ENCODE measurements at regions not wholly inside any gene's neighbourhood (a gene's known extent, or its start where the extent isn't known, plus 50 kb on each side); places are given as distances from the start of the nearest gene placed in this dataset.
A peak's percentile ranks its signal among the peaks of the same experiment; 100 is the strongest.

DNA sequence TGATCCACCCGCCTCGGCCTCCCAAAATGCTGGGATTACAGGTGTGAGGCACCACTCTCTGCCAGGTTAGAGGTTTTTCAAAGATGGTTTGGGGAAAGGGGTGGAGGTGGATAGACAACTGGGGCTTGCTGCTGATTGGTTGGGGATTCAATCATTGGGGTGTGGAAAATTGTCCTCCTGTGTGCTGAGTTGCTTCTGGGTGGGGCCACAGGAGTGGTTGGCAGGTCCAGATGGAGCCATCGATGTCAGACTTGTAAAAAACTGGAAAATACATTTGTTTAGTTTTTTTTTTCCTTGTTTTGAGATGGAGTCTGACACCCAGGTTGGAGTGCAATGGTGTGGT, 61.9 kb upstream of the CLINT1 start:
- DNase-seq: no peak

DNA sequence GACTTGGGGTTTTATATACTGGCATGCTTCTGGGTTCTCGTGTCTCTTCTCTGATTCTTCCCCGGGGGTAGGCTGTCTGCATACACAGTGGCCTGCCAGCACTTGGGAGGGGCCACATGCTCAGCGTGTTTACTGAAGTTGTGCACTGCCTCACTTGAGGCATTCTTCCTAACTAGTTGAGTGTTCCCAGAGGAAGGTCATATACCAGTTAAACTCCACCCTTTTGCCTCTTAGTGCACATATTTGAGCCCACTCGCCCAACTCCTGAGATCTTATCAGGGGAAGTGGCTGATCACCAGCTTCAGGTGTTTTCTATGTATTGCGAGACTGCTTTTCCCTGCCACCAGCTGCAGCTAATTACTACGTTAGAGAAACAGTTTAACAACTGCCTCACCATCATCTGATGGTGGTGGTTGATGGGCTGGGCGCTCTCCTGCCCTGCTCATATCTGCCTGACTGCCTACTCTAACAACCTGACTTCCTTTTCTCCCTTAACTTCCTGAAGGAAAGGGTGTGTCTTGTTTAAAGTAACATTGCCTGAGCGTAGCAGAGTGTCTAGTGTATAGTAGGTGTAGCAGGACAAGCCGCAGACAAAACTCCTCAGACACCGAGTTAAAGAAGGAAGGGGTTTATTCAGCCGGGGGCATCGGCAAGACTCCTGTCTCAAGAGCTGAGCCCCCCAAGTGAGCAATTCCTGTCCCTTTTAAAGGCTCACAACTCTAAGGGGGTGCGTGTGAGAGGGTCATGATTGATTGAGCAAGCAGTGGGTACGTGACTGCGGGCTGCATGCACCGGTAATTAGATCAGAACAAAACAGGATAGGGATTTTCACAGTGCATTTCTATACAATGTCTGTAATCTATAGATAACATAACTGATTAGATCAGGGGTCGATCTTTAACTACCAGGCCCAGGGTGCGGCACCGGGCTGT, 60.1 kb upstream of the CLINT1 start:
- DNase-seq: no peak

DNA sequence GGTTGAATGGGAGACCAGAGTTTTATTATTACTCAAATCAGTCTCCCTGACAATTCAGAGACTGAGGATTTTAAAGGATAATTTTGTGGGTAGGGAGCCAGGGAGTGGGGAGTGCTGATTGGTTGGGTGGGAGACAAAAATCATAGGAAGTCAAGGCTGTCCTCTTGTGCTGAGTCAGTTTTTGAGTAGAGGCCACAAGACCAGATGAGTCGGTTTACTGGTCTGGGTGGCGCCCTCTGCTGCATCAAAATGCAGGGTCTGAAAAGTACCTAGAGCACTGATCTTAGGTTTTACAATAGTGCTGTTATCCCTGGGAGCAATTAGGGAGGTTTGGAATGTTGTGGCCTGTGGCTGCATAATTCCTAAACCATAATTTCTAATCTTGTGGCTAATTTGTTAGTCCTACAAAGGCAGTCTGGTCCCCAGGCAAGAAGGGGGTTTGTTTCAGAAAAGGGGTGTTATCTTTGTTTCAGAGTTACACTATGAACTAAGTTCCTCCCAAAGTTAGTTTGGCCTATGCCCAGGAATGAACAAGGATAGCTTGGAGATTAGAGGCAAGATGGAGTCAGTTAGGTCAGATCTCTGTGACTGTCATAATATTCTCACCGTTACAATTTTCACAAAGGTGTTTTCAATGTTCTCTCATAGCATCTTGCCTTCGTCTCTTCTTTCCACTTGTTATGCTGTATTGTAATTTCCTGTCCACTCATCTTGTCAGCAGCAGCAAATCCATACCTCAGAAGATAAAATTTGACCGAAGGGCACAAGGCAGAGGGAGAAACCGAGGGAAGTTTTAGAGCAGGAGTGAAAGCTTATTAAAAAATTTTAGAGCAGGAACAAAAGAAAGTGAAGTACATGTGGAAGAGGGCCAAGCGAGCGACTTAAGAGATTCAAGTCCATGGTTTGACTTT, 59.2 kb upstream of the CLINT1 start:
- DNase-seq: peak; percentile 37

DNA sequence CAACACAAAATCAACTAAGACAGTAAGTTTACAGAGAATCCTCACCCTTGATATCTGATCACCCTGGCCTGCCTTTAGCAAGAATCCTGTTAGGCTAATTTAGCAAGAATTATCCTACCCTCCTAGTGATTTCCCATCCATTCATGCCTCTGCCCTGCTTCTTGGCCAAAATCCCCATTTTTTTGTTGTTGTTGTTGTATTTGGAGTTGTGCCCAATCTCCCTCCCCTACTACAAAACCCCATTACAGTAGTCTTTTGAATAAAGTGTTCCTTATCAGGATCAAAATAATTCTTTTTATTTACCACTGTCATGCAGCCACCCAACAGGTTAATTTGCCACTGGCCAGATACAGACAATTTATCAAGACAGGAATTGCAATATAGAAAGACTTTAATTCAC, 58.5 kb upstream of the CLINT1 start:
- DNase-seq: no peak

DNA sequence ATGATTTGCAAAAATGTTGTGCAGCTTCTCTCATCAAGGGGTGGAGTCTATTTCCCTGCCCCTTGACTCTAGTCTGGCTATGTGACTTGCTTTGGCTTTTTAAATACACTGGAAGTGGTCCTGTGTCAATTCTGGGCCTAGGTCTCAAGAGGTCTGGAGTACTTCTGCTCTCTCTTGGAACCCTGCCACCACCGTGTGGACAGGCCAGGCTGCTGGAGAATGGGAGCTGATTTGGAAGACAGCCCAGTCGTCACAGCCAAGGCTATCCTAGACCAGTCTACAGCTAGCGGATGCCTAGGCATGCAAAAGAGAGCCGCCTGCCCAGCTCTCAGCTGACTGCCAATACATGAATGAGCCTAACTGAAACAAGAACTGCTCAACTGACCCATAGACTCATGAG, 56.7 kb upstream of the CLINT1 start:
- DNase-seq: no peak

DNA sequence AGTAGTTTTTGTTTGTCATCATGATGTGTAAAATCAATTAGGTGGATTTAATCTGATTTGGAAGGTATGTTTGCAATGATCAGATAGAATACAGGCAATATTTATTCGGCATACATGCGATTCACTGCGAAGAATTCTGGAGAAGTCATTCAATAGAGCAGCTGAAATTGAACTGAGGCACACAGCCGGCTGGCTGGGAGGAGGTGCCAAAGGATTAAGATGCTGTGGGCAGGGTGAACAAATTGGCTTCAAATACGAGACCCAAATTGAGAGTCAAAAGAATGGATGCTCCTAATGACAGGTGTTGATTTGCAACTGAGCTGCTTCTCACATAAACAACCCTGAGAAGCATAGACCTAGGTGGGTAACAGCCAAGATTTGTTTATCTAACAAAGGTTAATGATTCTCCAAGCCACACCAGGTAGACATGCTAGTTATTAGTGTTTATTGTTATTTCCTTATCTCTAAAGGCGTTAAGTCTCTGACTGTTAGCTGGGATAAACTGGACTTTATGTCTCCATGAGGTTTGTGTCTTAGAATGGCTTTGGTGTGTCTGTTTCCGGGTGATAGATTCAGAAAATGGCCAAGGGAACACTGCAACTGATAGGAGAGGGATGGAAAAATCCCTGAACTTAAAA, 55.3 kb upstream of the CLINT1 start:
- no peak for DNase-seq

DNA sequence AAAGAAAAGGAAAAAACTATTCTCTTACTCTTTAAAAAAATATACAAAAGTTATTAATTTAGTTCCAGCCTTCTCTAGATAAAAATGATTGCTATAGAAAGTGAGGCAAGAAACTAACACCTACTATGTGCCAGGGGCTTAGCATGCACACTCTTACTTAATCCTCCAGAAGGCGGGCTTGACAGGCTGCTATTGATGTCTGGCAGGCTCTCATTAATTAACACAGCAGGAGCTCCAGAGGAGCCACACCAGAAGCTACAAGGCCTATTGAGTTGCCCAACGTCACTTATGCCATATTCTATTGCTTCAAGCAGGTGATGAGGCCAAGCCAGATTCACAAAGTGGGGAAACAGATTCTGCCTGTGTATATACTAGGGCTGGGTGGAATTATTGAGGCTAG, 54.6 kb upstream of the CLINT1 start:
- DNase-seq: no peak

DNA sequence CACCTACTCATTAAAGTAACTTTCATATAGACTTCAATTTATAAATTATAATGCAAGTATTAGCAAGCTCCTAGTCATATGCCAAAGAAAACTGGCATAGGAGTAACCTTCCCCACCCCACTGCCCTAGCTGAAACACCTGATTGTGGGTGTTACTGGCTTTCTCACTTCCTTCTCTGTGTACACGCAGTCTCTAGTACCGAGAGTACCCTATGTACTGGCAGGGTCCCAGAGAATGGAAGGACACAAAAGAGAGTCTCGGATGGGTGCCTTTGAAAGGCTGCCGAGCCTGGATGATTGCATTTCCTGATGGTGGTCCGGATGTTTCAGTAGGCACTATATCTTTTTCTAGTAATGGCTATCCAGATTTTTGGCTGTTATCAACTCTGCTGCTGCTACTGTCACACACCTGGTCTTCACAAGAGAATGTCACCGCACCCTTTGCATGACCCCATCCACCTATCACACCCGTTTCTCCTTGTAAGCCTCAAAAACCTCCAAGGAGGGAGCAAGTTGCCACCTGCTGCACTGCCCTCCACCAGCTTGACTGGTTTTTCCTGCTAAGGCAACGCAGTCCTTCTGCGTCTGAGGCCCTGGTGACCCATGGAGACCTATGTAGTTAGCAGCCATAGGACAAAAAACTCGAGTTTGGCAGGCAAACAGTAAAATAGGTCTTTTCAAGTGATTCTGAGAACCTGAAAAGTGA, 53.8 kb upstream of the CLINT1 start:
- no peak for DNase-seq

DNA sequence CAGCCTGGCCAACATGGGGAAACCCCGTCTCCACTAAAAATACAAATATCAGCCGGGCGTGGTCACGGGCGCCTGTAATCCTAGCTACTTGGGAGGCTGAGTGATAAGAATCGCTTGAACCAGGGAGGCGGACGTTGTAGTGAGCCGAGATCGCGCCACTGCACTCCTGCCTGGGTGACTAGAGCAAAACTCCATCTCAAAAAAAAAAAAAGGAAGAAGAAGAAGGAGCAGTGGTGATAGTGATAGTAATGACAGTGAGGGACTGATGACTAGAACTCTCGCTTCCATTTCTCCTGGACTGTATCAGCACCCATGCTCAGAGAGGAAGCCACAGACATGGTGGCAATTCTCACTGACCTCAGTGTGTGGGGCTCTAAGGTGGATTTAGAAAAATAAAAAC, 52.6 kb upstream of the CLINT1 start:
- no peak for DNase-seq

All from CD4-positive, alpha-beta T cell treated with Interferon gamma for 1 hour (primary cell).